NCI-H345 treated with DMSO at 0.1 percent for 48 hours (cell line): ENCODE measurements at regions not wholly inside any gene's neighbourhood (a gene's known extent, or its start where the extent isn't known, plus 50 kb on each side); places are given as distances from the start of the nearest gene placed in this dataset.
"Not testable (repeated sequence)": the region's sequence is repeated elsewhere in the genome, so short reads cannot be mapped to it uniquely, and the experiment has no call there.

ENCODE experiments used
- DNase-seq: peaks from one replicate; lab custom pipeline; 2025; ENCODE audit not compliant: unreplicated experiment; lab: John Stamatoyannopoulos, UW

GRCh38 chr18:78814766-78815165, 164.9 kb upstream of the SALL3 start:
- DNase-seq, result no peak

GRCh38 chr18:78816114-78816513, 163.5 kb upstream of the SALL3 start:
- DNase-seq, result no peak

DNA sequence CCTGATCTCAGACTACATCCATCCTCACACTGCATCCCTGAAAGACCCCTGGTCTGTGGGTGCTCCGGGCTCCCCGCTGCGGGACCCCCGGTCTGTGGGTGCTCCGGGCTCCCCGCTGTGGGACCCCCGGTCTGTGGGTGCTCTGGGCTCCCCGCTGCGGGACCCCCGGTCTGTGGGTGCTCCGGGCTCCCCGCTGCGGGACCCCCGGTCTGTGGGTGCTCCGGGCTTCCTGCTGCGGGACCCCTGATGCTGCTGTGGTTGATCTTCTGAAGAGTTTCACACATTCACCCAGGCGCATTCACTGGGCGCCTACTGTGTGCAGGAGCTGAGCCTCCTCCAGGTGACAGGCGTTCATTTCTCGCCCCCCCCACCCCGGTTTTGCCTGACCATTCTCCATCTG, 162.7 kb upstream of the SALL3 start:
- DNase-seq, result no peak

DNA sequence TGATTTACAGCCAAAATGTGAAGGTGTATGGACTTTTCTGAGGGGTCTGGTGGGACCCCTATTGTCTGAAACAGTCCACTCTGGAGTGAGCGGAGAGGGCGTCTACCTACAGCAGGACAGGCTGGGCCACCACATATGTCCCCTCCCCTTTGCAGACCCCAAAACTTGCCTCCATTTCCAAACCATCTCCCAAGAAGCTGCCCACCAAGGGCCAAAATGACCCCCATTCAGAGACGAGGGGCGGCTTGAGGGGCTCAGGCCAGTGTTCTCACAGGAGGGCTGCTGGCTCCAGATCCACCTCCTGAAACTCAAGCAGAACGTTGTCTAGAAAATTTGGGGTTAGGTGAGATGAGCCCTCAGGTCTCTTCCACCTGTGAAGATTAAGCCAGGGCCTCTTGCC, 161.1 kb upstream of the SALL3 start:
- DNase-seq, result no peak

DNA sequence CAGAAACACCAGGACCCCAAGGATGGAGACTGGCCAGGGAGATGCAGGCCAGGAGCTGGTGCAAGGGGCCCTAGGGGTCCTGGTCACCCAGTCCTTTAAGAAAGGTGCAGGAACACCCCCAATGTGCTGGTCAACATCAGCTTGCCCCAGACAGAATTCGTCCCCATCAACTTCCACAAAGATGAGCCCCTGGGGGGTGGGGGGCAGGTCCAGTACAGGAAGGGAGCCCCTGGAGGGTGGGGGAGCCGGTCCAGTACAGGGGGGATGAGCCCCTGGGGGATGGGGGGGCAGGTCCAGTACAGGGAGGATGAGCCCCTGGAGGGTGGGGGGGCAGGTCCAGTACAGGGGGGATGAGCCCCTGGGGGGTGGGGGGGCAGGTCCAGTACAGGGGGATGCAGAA, 160.7 kb upstream of the SALL3 start:
- no peak for DNase-seq

GRCh38 chr18:78820161-78820834, 159.3 kb upstream of the SALL3 start:
- no peak for DNase-seq

- no peak for DNase-seq
Measured at GRCh38 chr18:78821396-78821795, 158.2 kb upstream of the SALL3 start.

- no peak for DNase-seq
Measured at GRCh38 chr18:78822171-78822948, 157.3 kb upstream of the SALL3 start.

DNA sequence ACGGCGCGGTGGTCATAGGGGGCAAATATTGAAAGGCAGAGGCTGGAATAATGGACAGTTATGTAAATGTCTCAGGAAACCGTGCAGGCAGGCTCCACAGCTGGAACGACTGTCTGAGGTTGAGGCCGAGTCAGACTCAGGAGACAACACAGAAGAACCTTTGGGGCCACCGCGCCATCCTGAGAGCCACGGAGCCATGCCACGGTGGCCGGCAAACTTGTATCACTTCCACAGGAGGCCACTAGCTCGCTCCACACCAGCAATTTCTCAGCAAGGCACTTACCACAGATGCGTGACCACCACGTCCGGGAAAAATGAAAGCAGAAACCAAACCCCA, 156.7 kb upstream of the SALL3 start:
- no peak for DNase-seq

DNA sequence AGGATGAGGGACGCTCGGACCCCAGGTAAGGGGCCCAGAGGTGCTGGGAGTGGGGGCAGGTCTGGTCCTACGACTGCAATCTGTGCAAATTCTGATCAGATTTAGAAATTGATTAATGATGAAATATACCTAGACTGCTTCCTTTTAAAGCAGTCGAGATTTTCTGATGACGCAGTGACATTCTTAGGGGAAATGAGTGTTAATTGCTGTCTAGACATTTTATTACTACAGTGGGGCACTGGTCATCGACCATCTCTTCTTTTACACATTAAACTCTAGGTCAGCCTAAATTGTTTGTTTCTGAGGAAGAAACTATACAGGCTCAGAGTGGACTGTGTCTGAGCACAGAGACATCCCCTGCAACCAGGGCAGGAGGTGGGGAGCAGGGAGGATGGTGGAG, 154.4 kb upstream of the SALL3 start:
- DNase-seq, result no peak

- no peak for DNase-seq
Measured at GRCh38 chr18:78826631-78827030, 153.0 kb upstream of the SALL3 start.

DNA sequence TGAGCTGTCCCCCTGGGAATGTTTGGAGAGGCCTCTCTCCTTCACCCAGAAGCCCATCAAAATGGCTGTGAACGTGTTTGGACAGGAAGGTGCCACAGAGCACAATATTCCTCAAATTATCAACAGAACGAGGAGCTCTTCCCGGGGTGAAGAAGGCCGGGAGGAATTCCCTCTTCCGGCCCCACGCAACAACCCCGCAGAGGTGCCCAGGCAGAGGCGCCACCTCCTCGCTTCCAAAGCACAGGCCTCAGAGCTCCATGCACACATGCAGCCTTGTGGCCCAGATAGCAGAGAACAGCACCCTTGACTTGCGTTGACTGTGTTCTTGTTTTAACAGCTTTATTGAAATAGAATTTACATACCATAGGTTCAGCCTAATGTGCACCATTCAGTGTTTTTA, 152.5 kb upstream of the SALL3 start:
- no peak for DNase-seq

GRCh38 chr18:78828131-78828530, 151.5 kb upstream of the SALL3 start:
- DNase-seq, result no peak

DNA sequence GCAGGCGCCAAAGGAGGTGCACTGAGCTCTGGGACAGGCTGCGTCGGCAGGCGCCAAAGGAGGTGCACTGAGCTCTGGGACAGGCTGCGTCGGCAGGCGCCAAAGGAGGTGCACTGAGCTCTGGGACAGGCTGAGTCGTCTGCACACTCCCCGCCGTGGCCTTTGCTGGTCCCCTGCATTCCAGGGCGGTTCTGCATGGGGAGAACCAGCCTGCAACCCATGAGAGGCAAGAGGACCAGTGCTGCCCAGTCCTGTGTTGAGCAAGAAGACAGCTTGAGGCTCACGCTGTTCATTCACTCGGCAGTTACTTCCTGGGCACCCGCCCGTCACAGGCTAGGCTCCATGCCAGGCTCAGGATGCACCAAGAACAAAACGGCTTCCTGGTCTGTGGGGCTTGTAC, 150.6 kb upstream of the SALL3 start:
- not testable (repeated sequence) for DNase-seq

GRCh38 chr18:78830161-78830560, 149.5 kb upstream of the SALL3 start:
- DNase-seq, result no peak

- no peak for DNase-seq
Measured at GRCh38 chr18:78830826-78831225, 148.8 kb upstream of the SALL3 start.

DNA sequence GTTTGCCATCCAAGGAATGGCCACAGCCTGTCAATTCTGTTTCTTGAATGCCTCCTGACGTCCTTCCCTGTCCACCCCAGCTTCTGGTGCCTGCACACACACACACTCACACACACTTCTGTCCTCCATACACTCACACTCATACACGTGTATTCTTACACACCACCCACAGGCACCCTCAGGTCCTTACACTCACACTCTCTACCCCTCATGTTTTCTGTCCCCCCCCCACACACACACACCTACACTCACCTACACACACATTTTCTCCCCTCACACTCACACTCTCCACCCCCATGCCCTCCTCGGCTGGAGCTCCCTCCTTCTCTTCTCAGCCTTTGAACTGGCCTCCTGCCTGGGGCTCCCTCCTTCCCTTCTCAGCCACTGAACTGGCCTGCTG, 148.0 kb upstream of the SALL3 start:
- DNase-seq, result no peak

- no peak for DNase-seq
Measured at GRCh38 chr18:78833833-78834232, 145.8 kb upstream of the SALL3 start.

DNA sequence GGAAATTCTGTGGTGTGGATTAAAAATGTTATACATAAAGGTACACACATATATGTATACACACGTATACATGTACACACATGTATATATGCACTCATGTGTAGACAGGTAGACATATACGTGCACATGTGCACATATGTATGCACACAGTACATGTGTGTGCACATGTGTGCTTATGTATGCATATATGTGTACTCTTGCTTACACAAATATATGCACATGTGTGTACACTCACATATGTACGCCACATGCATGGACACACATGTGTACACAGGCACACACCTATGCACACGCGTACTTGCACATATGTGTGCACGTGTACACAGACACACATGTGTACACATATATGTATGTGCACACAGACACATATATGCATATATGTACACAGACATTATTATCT, 142.8 kb upstream of the SALL3 start:
- DNase-seq, result no peak

GRCh38 chr18:78837754-78838153, 141.9 kb upstream of the SALL3 start:
- DNase-seq, result no peak

- DNase-seq, result no peak
Measured at GRCh38 chr18:78838183-78838582, 141.4 kb upstream of the SALL3 start.

- DNase-seq, result no peak
Measured at GRCh38 chr18:78849046-78849445, 130.6 kb upstream of the SALL3 start.

DNA sequence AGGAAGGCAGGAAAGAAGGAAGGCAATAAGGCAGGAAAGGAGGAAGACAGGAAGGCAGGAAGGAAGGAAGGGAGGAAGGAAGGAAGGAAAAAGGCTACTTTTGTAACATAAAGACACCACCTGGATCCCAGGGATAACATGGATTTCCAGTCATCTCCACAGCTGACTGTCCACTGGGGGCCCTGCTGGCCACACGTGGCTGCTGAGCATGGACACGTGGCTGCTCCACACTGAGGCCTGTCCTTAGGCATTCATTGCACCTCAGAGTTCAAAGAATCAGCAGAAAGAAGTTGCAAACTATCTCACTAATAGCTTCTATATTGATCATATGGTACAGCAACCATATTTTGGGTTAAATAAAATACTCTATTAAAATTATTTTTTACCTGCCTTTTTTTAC, 130.2 kb upstream of the SALL3 start:
- DNase-seq, result no peak
